PC-3 (cell line): ENCODE measurements at regions not wholly inside any gene's neighbourhood (a gene's known extent, or its start where the extent isn't known, plus 50 kb on each side); places are given as distances from the start of the nearest gene placed in this dataset.
A peak's percentile ranks its signal among the peaks of the same experiment; 100 is the strongest.

Experiments used
- ATAC-seq: fragments of 200-7000 bp; cut with Tn5 transposase; 2 replicates; pipeline ENCODE4 v1.9.1; 2020; ENCODE audit warnings: mild to moderate bottlenecking, moderate library complexity
- BruUV-seq: library from RNA; stranded (reverse); fragments of 400-500 nt; replicated peaks from 2 replicates; lab custom pipeline; 2021; lab: Mats Ljungman, UMichigan
- CTCF ChIA-PET: fragments of 300-600 bp; sonication (Branson Sonifier 250); formaldehyde crosslinking; loops from one replicate; lab custom pipeline; 2022; ENCODE audit warnings: antibody characterized with exemption; lab: Charles Lee
- POLR2A ChIA-PET: fragments of 300-600 bp; sonication (Branson Sonifier 250); formaldehyde crosslinking; loops from one replicate; lab custom pipeline; 2022; ENCODE audit warnings: antibody characterized with exemption; ENCODE audit not compliant: unreplicated experiment; lab: Charles Lee
- DNase-seq: peaks from one replicate; pipeline ENCODE4 v3.0.0-alpha.2; 2015
- H2AFZ ChIP-seq: fragments of 300-600 bp; sonication (generic); 2 replicates; pipeline ENCODE4 v1.6.0; 2016; ENCODE audit warnings: antibody characterized with exemption, low read length
- H3F3A ChIP-seq: fragments of 300-600 bp; sonication (generic); one replicate; pipeline ENCODE4 v1.6.0; 2017; ENCODE audit warnings: antibody characterized with exemption, low read length, control low read depth, mild to moderate bottlenecking; ENCODE audit not compliant: unreplicated experiment
- H3K27ac ChIP-seq: fragments of 300-600 bp; sonication (generic); 2 replicates; pipeline ENCODE4 v1.5.1; 2016; ENCODE audit warnings: mild to moderate bottlenecking, low read length
- H3K27me3 ChIP-seq: fragments of 300-600 bp; sonication (generic); 2 replicates; pipeline ENCODE4 v1.6.1; 2016; ENCODE audit warnings: low read length, mixed read lengths
- H3K36me3 ChIP-seq: fragments of 300-600 bp; sonication (generic); 2 replicates; pipeline ENCODE4 v1.6.1; 2016; ENCODE audit warnings: low read depth, mixed run types, low read length, mixed read lengths
- H3K4me1 ChIP-seq: fragments of 300-600 bp; sonication (generic); 2 replicates; pipeline ENCODE4 v1.5.1; 2016; ENCODE audit warnings: low read length; ENCODE audit not compliant: insufficient read depth
- H3K4me2 ChIP-seq: fragments of 300-600 bp; sonication (generic); 2 replicates; pipeline ENCODE4 v1.6.0; 2016; ENCODE audit warnings: low read length
- H3K4me3 ChIP-seq: fragments of 300-600 bp; sonication (generic); 2 replicates; pipeline ENCODE4 v1.5.1; 2016; ENCODE audit warnings: mild to moderate bottlenecking, low read length, mixed read lengths
- H3K79me2 ChIP-seq: fragments of 300-600 bp; sonication (generic); 2 replicates; pipeline ENCODE4 v1.6.1; 2017; ENCODE audit warnings: low read length, mixed read lengths
- H3K9ac ChIP-seq: fragments of 300-600 bp; sonication (generic); 2 replicates; pipeline ENCODE4 v1.6.0; 2016; ENCODE audit warnings: mild to moderate bottlenecking, low read length
- H3K9me2 ChIP-seq: fragments of 300-600 bp; sonication (generic); replicated peaks from 2 replicates; pipeline ENCODE4 v1.6.1; 2016; ENCODE audit warnings: mixed run types, low read length, mixed read lengths
- H3K9me3 ChIP-seq: fragments of 300-600 bp; sonication (generic); 2 replicates; pipeline ENCODE4 v1.6.1; 2016; ENCODE audit warnings: low read length, mixed read lengths
- H4K20me1 ChIP-seq: fragments of 300-600 bp; sonication (generic); 2 replicates; pipeline ENCODE4 v1.6.1; 2016; ENCODE audit warnings: low read length, mixed read lengths
- CTCF ChIP-seq: fragments of 300-600 bp; sonication (generic); conservative IDR thresholded peaks from 2 replicates; pipeline ENCODE4 v1.5.1; 2017; ENCODE audit warnings: antibody characterized with exemption, low read depth, mild to moderate bottlenecking, low read length
- EZH2 ChIP-seq: fragments of 300-600 bp; sonication (generic); IDR thresholded peaks from one replicate; pipeline ENCODE4 v1.6.1; 2017; ENCODE audit warnings: antibody characterized with exemption, mild to moderate bottlenecking, low read length; ENCODE audit not compliant: unreplicated experiment
- EZH2phosphoT487 ChIP-seq: fragments of 300-600 bp; sonication (generic); IDR thresholded peaks from 2 replicates; pipeline ENCODE4 v1.6.1; 2018; ENCODE audit warnings: mild to moderate bottlenecking, antibody characterized with exemption, low read length, borderline replicate concordance
- intact Hi-C: fragments of 100-400 bp; cut with micrococcal nuclease; formaldehyde crosslinking; loops from 2 replicates; pipeline ENCODE4 v1.9.0; 2023

GRCh38 chr16:62224646-62225209 is 188.5 kb upstream of the CDH8 start:
- intact Hi-C loops = no loop called here
- no peak overlapping the region for H3K9ac ChIP-seq
- no peak for DNase-seq
- BruUV-seq = no TSS peak
- no peak overlapping the region for H3K27ac ChIP-seq
- no peaks in the 10 kb centered on the region for H3K36me3 ChIP-seq
- ChIA-PET CTCF (no interaction called here), POLR2A (no interaction called here)
- no peaks in the 10 kb centered on the region for H4K20me1 ChIP-seq
- H3K4me1 ChIP-seq = no peaks in the 10 kb centered on the region
- no peak overlapping the region for H3K4me2 ChIP-seq
- TF ChIP-seq CTCF (no peak), EZH2phosphoT487 (no peak), EZH2 (no peak)
- no peaks in the 10 kb centered on the region for H3K9me3 ChIP-seq
- no peak overlapping the region for H2AFZ ChIP-seq
- H3K27me3 ChIP-seq = no peaks in the 10 kb centered on the region
- H3K4me3 ChIP-seq = no peak overlapping the region
- H3F3A ChIP-seq = no peaks in the 10 kb centered on the region
- no peaks in the 10 kb centered on the region for H3K79me2 ChIP-seq
- ATAC-seq = no peak
- no peaks in the 10 kb centered on the region for H3K9me2 ChIP-seq

- TF ChIP-seq EZH2phosphoT487 = no peak
- no peak for TF ChIP-seq EZH2
- no peak for TF ChIP-seq CTCF
- Histone ChIP-seq H3K27me3 (no peaks in the 10 kb centered on the region), H3K9me3 (no peaks in the 10 kb centered on the region), H2AFZ (no peak overlapping the region), H3K79me2 (no peaks in the 10 kb centered on the region), H3K4me2 (no peak overlapping the region), H3K4me3 (no peak overlapping the region), H3K36me3 (no peaks in the 10 kb centered on the region), H3K27ac (no peak overlapping the region), H4K20me1 (no peaks in the 10 kb centered on the region), H3F3A (no peaks in the 10 kb centered on the region), H3K9me2 (no peaks in the 10 kb centered on the region), H3K4me1 (no peaks in the 10 kb centered on the region), H3K9ac (no peak overlapping the region)
- no peak for DNase-seq
- ATAC-seq = no peak
- intact Hi-C loops = no loop called here
- ChIA-PET CTCF (no interaction called here), POLR2A (no interaction called here)
- BruUV-seq = no TSS peak
Observed at GRCh38 chr16:62216837-62217236, 180.6 kb upstream of the CDH8 start.

- DNase-seq (no peak), ATAC-seq (no peak)
- BruUV-seq = no TSS peak
Observed at GRCh38 chr16:62213763-62214162, 177.5 kb upstream of the CDH8 start.

More at GRCh38 chr16:62213763-62214162, 177.5 kb upstream of the CDH8 start:
- Histone ChIP-seq H3K36me3 (no peaks in the 10 kb centered on the region), H3K9me3 (no peaks in the 10 kb centered on the region), H3F3A (no peaks in the 10 kb centered on the region), H3K79me2 (no peaks in the 10 kb centered on the region), H4K20me1 (no peaks in the 10 kb centered on the region), H3K4me2 (no peak overlapping the region), H3K9ac (no peak overlapping the region), H3K4me3 (no peak overlapping the region), H2AFZ (no peak overlapping the region), H3K9me2 (no peaks in the 10 kb centered on the region), H3K27ac (no peak overlapping the region), H3K4me1 (no peaks in the 10 kb centered on the region), H3K27me3 (no peaks in the 10 kb centered on the region)
- POLR2A ChIA-PET = no interaction called here
- CTCF ChIA-PET = no interaction called here
- intact Hi-C loops = no loop called here
- TF ChIP-seq EZH2phosphoT487 = no peak
- 0 out of 2 replicates have a peak, but pooled peaks have one; percentile 22 for TF ChIP-seq CTCF
